ENCODE measurements at regions not wholly inside any gene's neighbourhood (a gene's known extent, or its start where the extent isn't known, plus 50 kb on each side); places are given as distances from the start of the nearest gene placed in this dataset.

DNA sequence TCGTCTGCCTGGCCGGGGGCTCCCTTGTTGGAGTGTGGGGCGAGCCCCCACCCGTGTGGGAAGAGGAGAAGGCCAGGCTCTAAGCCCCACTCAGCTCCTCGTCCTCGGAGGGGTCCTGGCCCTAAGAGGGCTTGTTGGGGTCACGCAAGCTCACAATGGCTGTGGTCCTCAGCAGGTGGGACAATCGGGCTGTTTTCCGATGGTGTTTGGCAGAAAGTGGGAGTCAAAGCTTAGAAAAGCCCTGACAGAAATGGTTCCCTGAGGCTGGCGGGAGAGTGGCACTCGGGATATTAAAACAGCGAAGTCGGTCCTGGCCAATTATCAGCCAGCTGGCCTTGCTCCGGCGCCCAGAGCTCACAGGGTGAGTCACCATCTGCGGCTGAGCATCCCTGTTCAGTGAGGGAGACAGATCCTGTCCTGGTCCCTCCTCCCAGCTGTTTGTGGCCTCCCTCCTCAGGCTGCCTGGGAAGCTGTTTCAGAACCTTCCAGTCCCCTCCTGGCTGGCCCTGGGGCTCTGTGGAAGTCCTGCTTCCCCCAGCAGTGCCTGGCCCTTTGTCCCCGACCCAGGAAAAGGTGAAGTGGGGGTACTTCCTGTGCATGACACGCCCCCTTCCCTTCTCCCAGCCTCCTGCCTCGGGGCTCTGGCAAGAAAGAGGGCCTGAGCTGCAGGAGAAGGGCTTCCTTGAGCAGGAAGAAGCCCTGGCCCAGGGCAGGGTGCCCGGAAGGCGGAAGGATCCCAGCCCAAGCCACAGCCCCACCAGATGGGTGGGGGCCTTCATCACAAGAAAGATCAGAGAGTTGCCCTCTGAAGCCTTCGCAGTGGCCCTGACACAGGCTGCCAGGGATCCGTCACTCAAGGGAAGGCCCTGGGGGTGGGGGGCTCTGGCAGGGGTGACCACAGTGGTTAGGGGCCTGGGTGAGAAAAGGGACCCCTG, 53.6 kb upstream of the BHLHE23 start:
- H3K4me3 ChIP-seq: no peak overlapping the region
- peaks cover 6% of the 10 kb centered on the region; the same call in 2 of the 3 replicates for H3K9me3 ChIP-seq
- FAIRE-seq: no peak
- DNase-seq (ENCODE audit: low read depth in 1 of 2, low spot score in 1 of 2): no peak
- 0 out of 3 replicates have a peak, but pooled peaks cover 3% of the 10 kb centered on the region for H3K4me1 ChIP-seq
- no peak for TF ChIP-seq FOSL2 (IDR thresholded peaks at IDR 0.05)
- TF ChIP-seq FOSL2 (CRISPR knock-in tag; IDR thresholded peaks at IDR 0.05): peak; percentile 43; the same call in 1 of the 2 replicates
- no peak for TF ChIP-seq RCOR1 (IDR thresholded peaks at IDR 0.05; ENCODE audit: low read depth, low read length)
- 35% methylated on average over 20 of the region's 23 CpGs for WGBS (ENCODE audit: missing lambda C conversion rate)
- ChIA-PET POLR2A (interaction anchor here (0.6 kb wide), 1 partner anchor 12 kb away, joined by 4 read pairs; no protein-coding TSS in a partner anchor), CTCF (interaction anchor here (0.8 to 3.0 kb wide), 6 partner anchors 110 to 249 kb away, joined by 3 to 14 read pairs (median 6); no protein-coding TSS in a partner anchor)
- peak; percentile 35 to 59; a peak in 3 of 6 replicates for ATAC-seq
- H3K27ac ChIP-seq: no peak overlapping the region
- H3K4me2 ChIP-seq: 0 out of 3 replicates have a peak overlapping the region, but pooled peaks have one; percentile 3

DNA sequence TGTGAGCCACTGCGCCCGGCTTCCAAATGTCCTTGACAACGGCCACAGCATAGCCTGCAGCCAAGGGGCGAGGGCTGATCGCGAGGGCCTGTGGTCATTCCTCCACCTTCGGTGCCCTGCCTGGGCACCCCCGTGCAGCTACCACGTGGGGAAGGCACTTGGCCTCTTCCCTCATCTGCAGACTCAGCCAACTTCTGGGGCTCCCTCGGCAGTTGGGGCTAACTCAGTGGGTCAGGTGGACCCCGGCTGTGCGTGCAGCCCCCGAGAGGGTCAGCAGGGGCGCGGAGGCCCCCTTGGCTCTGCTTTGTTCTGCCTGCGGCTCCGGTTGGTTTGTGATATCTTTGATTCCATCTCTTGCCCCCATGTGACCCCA, 52.9 kb upstream of the BHLHE23 start:
- 60% methylated on average over 6 of the region's 17 CpGs for WGBS (ENCODE audit: missing lambda C conversion rate)
- TF ChIP-seq KDM1A (IDR thresholded peaks at IDR 0.05; ENCODE audit: low read depth) (no peak), FOXS1 (CRISPR knock-in tag; IDR thresholded peaks at IDR 0.05) (no peak), SMC3 (IDR thresholded peaks at IDR 0.05) (no peak), EHF (CRISPR knock-in tag; IDR thresholded peaks at IDR 0.05) (no peak), RAD21 (conservative IDR thresholded peaks at IDR 0.05 in 1 of 2, IDR thresholded peaks at IDR 0.05 in 1 of 2) (no peak), CBX8 (IDR thresholded peaks at IDR 0.05) (no peak), HOXB5 (CRISPR knock-in tag; IDR thresholded peaks at IDR 0.05) (no peak), MYC (IDR thresholded peaks at IDR 0.05; ENCODE audit: borderline replicate concordance, low read length) (no peak)
- ChIA-PET CTCF (interaction anchor here (0.8 to 3.0 kb wide), 9 partner anchors 24 to 249 kb away, joined by 3 to 14 read pairs (median 3); no protein-coding TSS in a partner anchor), POLR2A (no interaction called here)
- ATAC-seq (no peak), DNase-seq (ENCODE audit: low read depth in 1 of 2, low spot score in 1 of 2) (no peak), FAIRE-seq (no peak)
- Histone ChIP-seq H3K9me3 (peaks cover 6% of the 10 kb centered on the region; the same call in 2 of the 3 replicates), H3K4me3 (no peak overlapping the region), H3K4me2 (no peak overlapping the region), H3K4me1 (0 out of 3 replicates have a peak, but pooled peaks cover 3% of the 10 kb centered on the region), H3K27ac (no peak overlapping the region)

DNA sequence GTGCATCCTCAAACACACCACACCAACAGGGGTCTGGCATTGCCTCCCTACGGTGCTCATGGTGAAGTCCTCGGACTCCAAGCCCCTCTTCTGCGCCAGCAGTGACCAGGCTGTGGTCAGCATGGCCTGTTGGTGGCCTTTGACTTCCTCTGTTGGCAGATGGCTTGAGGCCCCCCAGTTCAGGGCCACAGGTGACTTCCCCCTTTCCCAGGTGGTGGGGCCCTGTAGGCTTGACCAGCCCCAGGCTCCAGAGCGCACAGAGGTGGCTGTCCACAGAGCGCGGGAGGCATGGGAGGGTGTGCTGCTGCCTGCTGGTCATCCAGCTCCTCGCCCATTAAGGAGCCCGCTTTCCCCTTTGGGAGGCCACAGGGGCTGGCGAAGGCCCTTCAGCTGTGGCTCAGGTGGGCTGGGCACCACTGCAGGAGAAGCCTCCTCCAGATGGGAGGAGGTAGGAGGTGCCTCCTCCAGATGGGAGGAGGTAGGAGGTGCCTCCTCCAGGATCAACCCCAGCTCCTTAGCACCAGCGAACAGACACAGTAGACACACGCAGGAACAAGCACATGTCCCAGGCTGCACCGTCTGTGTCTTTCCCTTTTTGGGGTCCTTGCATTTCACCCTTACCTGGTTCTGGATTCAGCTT, 52.1 kb upstream of the BHLHE23 start:
- CTCF ChIA-PET: interaction anchor here (0.7 to 3.0 kb wide), 9 partner anchors 23 to 207 kb away, joined by 3 to 14 read pairs (median 4); no protein-coding TSS in a partner anchor
- Histone ChIP-seq H3K27ac (no peak overlapping the region), H3K9me3 (peaks cover 6% of the 10 kb centered on the region; the same call in 2 of the 3 replicates), H3K4me3 (no peak overlapping the region), H3K4me2 (no peak overlapping the region), H3K4me1 (0 out of 3 replicates have a peak, but pooled peaks cover 3% of the 10 kb centered on the region)
- 55% methylated on average over 12 of the region's 12 CpGs for WGBS (ENCODE audit: missing lambda C conversion rate)
- POLR2A ChIA-PET: no interaction called here
- DNase-seq (ENCODE audit: low read depth in 1 of 2, low spot score in 1 of 2) (no peak), ATAC-seq (peak in 1 of 2 experiments; percentile 44; a peak in 2 of 6 replicates), FAIRE-seq (no peak)
- no peak for TF ChIP-seq MYC (IDR thresholded peaks at IDR 0.05; ENCODE audit: borderline replicate concordance, low read length)
- TF ChIP-seq RCOR1 (IDR thresholded peaks at IDR 0.05; ENCODE audit: low read depth, low read length): no peak
- TF ChIP-seq, protein P1, sequence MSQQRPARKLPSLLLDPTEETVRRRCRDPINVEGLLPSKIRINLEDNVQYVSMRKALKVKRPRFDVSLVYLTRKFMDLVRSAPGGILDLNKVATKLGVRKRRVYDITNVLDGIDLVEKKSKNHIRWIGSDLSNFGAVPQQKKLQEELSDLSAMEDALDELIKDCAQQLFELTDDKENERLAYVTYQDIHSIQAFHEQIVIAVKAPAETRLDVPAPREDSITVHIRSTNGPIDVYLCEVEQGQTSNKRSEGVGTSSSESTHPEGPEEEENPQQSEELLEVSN (IDR thresholded peaks at IDR 0.05; ENCODE audit: borderline replicate concordance, low read depth): no peak
- no peak for TF ChIP-seq BHLHE40 (IDR thresholded peaks at IDR 0.05; ENCODE audit: low read depth, low read length)
- no peak for TF ChIP-seq JUN (IDR thresholded peaks at IDR 0.05)
- no peak for TF ChIP-seq NPAS2 (CRISPR knock-in tag; IDR thresholded peaks at IDR 0.05; ENCODE audit: borderline replicate concordance)
- TF ChIP-seq CBX2 (IDR thresholded peaks at IDR 0.05; ENCODE audit: borderline replicate concordance, low read depth): no peak
- no peak for TF ChIP-seq EHMT2 (IDR thresholded peaks at IDR 0.05; ENCODE audit: low read depth)
- TF ChIP-seq, protein P2, sequence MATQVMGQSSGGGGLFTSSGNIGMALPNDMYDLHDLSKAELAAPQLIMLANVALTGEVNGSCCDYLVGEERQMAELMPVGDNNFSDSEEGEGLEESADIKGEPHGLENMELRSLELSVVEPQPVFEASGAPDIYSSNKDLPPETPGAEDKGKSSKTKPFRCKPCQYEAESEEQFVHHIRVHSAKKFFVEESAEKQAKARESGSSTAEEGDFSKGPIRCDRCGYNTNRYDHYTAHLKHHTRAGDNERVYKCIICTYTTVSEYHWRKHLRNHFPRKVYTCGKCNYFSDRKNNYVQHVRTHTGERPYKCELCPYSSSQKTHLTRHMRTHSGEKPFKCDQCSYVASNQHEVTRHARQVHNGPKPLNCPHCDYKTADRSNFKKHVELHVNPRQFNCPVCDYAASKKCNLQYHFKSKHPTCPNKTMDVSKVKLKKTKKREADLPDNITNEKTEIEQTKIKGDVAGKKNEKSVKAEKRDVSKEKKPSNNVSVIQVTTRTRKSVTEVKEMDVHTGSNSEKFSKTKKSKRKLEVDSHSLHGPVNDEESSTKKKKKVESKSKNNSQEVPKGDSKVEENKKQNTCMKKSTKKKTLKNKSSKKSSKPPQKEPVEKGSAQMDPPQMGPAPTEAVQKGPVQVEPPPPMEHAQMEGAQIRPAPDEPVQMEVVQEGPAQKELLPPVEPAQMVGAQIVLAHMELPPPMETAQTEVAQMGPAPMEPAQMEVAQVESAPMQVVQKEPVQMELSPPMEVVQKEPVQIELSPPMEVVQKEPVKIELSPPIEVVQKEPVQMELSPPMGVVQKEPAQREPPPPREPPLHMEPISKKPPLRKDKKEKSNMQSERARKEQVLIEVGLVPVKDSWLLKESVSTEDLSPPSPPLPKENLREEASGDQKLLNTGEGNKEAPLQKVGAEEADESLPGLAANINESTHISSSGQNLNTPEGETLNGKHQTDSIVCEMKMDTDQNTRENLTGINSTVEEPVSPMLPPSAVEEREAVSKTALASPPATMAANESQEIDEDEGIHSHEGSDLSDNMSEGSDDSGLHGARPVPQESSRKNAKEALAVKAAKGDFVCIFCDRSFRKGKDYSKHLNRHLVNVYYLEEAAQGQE (IDR thresholded peaks at IDR 0.05): no peak
- TF ChIP-seq CEBPB (IDR thresholded peaks at IDR 0.05): no peak
- no peak for TF ChIP-seq HOXA7 (CRISPR knock-in tag; IDR thresholded peaks at IDR 0.05)
- TF ChIP-seq, protein P3, sequence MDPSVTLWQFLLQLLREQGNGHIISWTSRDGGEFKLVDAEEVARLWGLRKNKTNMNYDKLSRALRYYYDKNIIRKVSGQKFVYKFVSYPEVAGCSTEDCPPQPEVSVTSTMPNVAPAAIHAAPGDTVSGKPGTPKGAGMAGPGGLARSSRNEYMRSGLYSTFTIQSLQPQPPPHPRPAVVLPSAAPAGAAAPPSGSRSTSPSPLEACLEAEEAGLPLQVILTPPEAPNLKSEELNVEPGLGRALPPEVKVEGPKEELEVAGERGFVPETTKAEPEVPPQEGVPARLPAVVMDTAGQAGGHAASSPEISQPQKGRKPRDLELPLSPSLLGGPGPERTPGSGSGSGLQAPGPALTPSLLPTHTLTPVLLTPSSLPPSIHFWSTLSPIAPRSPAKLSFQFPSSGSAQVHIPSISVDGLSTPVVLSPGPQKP (IDR thresholded peaks at IDR 0.05; ENCODE audit: low read depth, low read length): no peak
- no peak for TF ChIP-seq HDAC2 (IDR thresholded peaks at IDR 0.05)
- no peak for TF ChIP-seq MAFK (IDR thresholded peaks at IDR 0.05; ENCODE audit: partially characterized antibody)
- no peak for TF ChIP-seq ZNF302 (CRISPR knock-in tag; IDR thresholded peaks at IDR 0.05)
- TF ChIP-seq KDM5A (IDR thresholded peaks at IDR 0.05): no peak
- TF ChIP-seq RFX5 (IDR thresholded peaks at IDR 0.05): no peak
